ENCODE measurements at regions not wholly inside any gene's neighbourhood (a gene's known extent, or its start where the extent isn't known, plus 50 kb on each side); places are given as distances from the start of the nearest gene placed in this dataset.
"Not testable (repeated sequence)": the region's sequence is repeated elsewhere in the genome, so short reads cannot be mapped to it uniquely, and the experiment has no call there.

DNA sequence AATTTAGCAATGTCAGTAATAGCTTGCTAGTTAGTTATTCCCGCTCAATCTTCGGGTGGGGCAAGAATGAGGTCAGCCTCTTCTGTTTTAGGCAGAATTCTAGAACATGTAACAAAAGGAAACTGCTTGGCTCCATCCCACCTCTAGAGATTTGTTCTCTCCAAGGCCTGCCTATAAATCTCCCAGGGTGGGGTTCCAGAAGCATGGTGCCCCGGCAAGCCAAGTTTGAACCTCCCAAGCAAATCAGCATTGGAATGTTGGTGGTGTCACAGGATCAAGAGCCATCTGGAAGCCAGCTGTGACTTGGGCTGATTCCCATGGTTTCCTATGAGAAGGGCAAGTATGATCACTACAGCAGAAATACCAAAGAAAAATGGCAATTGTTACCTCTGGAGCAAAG lies 79.8 kb upstream of the SMURF2 start:
- not testable (repeated sequence) for DNase-seq; H4K12ac ChIP-seq (ENCODE audit: low read depth, low read length); H3K4me2 ChIP-seq (ENCODE audit: low read length); H3K79me2 ChIP-seq (ENCODE audit: control insufficient read depth, insufficient read depth, low read length, poor library complexity); H2AK5ac ChIP-seq (ENCODE audit: low read length); H3K9ac ChIP-seq (ENCODE audit: low read length); H3K27ac ChIP-seq (ENCODE audit: low read depth, low read length); H3K9me3 ChIP-seq (ENCODE audit: insufficient read depth, low read depth, low read length); H3K79me1 ChIP-seq (ENCODE audit: low read length); H3K4ac ChIP-seq (ENCODE audit: low read depth, low read length); H3K36me3 ChIP-seq (ENCODE audit: control insufficient read depth in 1 of 2, insufficient read depth in 2 of 2, low read length in 2 of 2); H3K23ac ChIP-seq (ENCODE audit: low read length); H3K27me3 ChIP-seq (ENCODE audit: insufficient read depth, low read length); H3K4me3 ChIP-seq (ENCODE audit: low read depth, low read length); H4K91ac ChIP-seq (ENCODE audit: low read depth, low read length); H2BK5ac ChIP-seq (ENCODE audit: low read depth, low read length, poor library complexity); H4K8ac ChIP-seq (ENCODE audit: low read depth, low read length); H3K14ac ChIP-seq (ENCODE audit: low read length); H3K18ac ChIP-seq (ENCODE audit: low read length); H2BK12ac ChIP-seq (ENCODE audit: low read length); H2AFZ ChIP-seq (ENCODE audit: insufficient read depth, low read length, poor library complexity)
- Histone ChIP-seq H2BK120ac (ENCODE audit: insufficient read depth, low read length, poor library complexity) (peak overlapping the region; percentile 28), H3K4me1 (ENCODE audit: control insufficient read depth in 1 of 2, insufficient read depth in 2 of 2, low read length in 2 of 2) (peaks cover 9 to 16% of the 10 kb centered on the region in 2 experiments)
- no CpG with 5 or more reads among the region's 3 CpGs for WGBS (ENCODE audit: extremely low coverage, insufficient coverage, insufficient read length)

DNA sequence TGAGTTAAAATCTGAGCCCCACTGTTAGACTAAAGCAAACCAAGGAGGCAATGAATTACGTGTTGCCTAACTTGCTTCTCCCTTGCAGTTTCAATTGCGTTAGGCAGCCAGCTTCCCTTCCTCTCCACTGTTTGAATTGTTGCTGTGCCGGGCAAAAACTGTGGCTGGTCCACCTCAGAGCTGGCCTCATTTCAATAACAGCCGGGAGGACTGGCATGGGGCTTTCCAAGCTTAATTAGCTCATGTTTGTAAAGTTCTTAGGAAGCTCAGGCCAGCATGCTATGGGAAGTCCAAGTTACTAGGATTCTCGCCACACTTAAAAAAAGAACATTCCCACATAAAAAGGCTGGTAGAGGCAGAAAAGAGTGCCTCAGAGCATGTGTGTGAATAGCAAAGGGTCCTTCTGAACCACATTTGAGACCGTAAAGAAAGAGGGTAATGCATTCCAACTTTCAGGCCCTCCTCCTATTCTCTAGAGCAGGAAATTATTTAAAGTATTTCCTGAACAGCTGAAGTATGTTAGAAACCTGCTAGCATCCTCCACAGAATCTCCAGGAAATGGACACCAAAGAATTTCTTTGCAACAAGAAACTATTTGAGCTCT lies 79.0 kb upstream of the SMURF2 start:
- Histone ChIP-seq H3K9ac (ENCODE audit: low read length) (no peak overlapping the region), H2BK120ac (ENCODE audit: insufficient read depth, low read length, poor library complexity) (no peak overlapping the region)

DNA sequence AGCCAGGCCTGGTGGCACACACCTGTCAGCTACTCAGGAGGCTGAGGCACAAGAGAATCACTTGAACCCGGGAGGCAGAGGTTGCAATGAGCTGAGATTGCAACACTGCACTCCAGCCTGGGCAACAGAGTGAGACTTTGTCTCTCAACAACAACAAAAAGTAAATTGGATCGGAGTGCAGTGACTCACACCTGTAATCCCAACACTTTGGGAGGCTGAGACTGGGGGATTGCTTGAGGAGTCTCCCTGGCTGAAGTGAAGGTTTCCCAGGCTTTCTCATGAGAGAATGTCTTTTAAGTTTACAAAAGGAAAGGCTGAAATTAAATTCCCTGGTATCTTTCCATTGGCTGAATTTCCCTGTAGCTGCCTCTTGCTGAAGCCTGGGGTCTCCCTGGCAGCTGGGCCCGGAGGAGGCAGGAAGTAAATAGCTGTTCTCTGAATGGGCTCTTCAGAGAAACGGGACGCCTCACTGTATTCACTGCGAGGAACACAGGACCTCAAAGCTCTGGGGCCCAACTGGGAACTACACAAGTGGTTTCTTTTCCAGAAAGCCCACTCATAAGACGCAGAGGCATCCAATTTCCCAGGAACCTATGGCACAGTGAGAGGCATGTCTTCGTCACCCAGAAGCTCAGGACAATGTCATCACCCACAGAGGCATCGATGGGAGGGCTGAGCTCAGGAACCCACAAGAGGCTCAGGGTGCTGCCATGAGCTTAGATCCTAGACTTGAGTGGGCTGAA lies 77.4 kb upstream of the SMURF2 start:
- H3K23ac ChIP-seq (ENCODE audit: low read length) = no peak overlapping the region
- H3K27me3 ChIP-seq (ENCODE audit: insufficient read depth, low read length) = no peaks in the 10 kb centered on the region
- H3K9ac ChIP-seq (ENCODE audit: low read length) = no peak overlapping the region
- H3K79me2 ChIP-seq (ENCODE audit: control insufficient read depth, insufficient read depth, low read length, poor library complexity) = no peaks in the 10 kb centered on the region
- no peak overlapping the region for H2AFZ ChIP-seq (ENCODE audit: insufficient read depth, low read length, poor library complexity)
- peaks cover 9 to 16% of the 10 kb centered on the region in 2 experiments for H3K4me1 ChIP-seq (ENCODE audit: control insufficient read depth in 1 of 2, insufficient read depth in 2 of 2, low read length in 2 of 2)
- H3K4ac ChIP-seq (ENCODE audit: low read depth, low read length) = no peak overlapping the region
- H3K27ac ChIP-seq (ENCODE audit: low read depth, low read length) = no peak overlapping the region
- H4K12ac ChIP-seq (ENCODE audit: low read depth, low read length) = no peak overlapping the region
- no peak overlapping the region for H2AK5ac ChIP-seq (ENCODE audit: low read length)
- H2BK12ac ChIP-seq (ENCODE audit: low read length) = no peak overlapping the region
- no CpG with 5 or more reads among the region's 9 CpGs for WGBS (ENCODE audit: extremely low coverage, insufficient coverage, insufficient read length)
- H3K79me1 ChIP-seq (ENCODE audit: low read length) = peaks cover 4% of the 10 kb centered on the region
- no peaks in the 10 kb centered on the region for H3K36me3 ChIP-seq (ENCODE audit: control insufficient read depth in 1 of 2, insufficient read depth in 2 of 2, low read length in 2 of 2)
- H3K9me3 ChIP-seq (ENCODE audit: insufficient read depth, low read depth, low read length) = no peaks in the 10 kb centered on the region
- H4K8ac ChIP-seq (ENCODE audit: low read depth, low read length) = peak overlapping the region; percentile 53
- no peak overlapping the region for H3K4me3 ChIP-seq (ENCODE audit: low read depth, low read length)
- no peak overlapping the region for H3K18ac ChIP-seq (ENCODE audit: low read length)
- no peak overlapping the region for H3K4me2 ChIP-seq (ENCODE audit: low read length)
- peak overlapping the region; percentile 48 for H2BK5ac ChIP-seq (ENCODE audit: low read depth, low read length, poor library complexity)
- no peak for DNase-seq
- peak overlapping the region; percentile 59 for H4K91ac ChIP-seq (ENCODE audit: low read depth, low read length)
- no peak overlapping the region for H2BK120ac ChIP-seq (ENCODE audit: insufficient read depth, low read length, poor library complexity)
- H3K14ac ChIP-seq (ENCODE audit: low read length) = peak overlapping the region; percentile 64

More for the DNA sequence above, 79.0 kb upstream of the SMURF2 start:
- Histone ChIP-seq H3K4ac (ENCODE audit: low read depth, low read length) (no peak overlapping the region), H2AK5ac (ENCODE audit: low read length) (no peak overlapping the region), H3K4me3 (ENCODE audit: low read depth, low read length) (no peak overlapping the region), H4K12ac (ENCODE audit: low read depth, low read length) (no peak overlapping the region), H3K36me3 (ENCODE audit: control insufficient read depth in 1 of 2, insufficient read depth in 2 of 2, low read length in 2 of 2) (no peaks in the 10 kb centered on the region), H3K27me3 (ENCODE audit: insufficient read depth, low read length) (no peaks in the 10 kb centered on the region), H4K91ac (ENCODE audit: low read depth, low read length) (no peak overlapping the region), H2BK5ac (ENCODE audit: low read depth, low read length, poor library complexity) (no peak overlapping the region), H3K79me1 (ENCODE audit: low read length) (peaks cover 4% of the 10 kb centered on the region), H3K27ac (ENCODE audit: low read depth, low read length) (peak overlapping the region; percentile 36), H3K23ac (ENCODE audit: low read length) (no peak overlapping the region), H3K18ac (ENCODE audit: low read length) (no peak overlapping the region), H3K14ac (ENCODE audit: low read length) (no peak overlapping the region), H3K79me2 (ENCODE audit: control insufficient read depth, insufficient read depth, low read length, poor library complexity) (no peaks in the 10 kb centered on the region), H3K4me1 (ENCODE audit: control insufficient read depth in 1 of 2, insufficient read depth in 2 of 2, low read length in 2 of 2) (peaks cover 9 to 16% of the 10 kb centered on the region in 2 experiments), H2BK12ac (ENCODE audit: low read length) (no peak overlapping the region), H2AFZ (ENCODE audit: insufficient read depth, low read length, poor library complexity) (no peak overlapping the region), H3K4me2 (ENCODE audit: low read length) (no peak overlapping the region), H3K9me3 (ENCODE audit: insufficient read depth, low read depth, low read length) (no peaks in the 10 kb centered on the region), H4K8ac (ENCODE audit: low read depth, low read length) (peak overlapping the region; percentile 31)
- peak; percentile 12 to 67 for DNase-seq
- WGBS (ENCODE audit: extremely low coverage, insufficient coverage, insufficient read length) = no CpG with 5 or more reads among the region's 6 CpGs

DNA sequence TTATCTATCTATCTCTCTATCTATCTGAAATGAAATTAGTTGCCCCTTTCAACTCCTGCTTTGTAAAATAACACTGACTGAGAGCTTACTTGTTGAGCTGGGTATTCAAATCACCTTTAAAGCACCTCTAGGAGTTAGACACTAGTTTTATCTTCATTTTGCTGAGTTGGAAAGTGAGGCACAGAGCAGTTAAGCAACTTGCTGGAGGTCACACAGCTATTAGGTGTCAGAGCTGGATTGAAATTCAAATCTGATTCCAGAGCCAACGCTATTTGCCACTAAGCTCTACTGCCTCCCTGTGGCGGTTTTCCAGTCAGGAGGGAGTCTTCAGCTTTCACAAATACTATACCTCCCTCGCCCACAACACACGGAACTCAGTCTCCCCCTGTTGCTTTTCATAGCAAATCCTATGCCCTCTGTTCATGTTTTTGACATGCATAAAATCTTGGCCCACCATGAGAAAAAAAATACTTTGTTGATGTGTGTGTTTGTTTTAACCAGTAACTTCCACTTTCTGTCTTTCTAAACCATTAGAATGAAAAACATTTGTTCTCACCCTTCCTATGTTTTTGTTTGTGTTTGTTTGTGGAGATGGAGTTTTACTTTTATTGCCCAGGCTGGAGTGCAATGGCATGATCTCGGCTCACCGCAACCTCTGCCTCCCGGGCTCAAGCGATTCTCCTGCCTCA lies 74.8 kb upstream of the SMURF2 start:
- Histone ChIP-seq H3K9ac (ENCODE audit: low read length) (no peak overlapping the region), H3K79me2 (ENCODE audit: control insufficient read depth, insufficient read depth, low read length, poor library complexity) (no peaks in the 10 kb centered on the region), H3K27ac (ENCODE audit: low read depth, low read length) (no peak overlapping the region), H3K4me2 (ENCODE audit: low read length) (no peak overlapping the region), H2AK5ac (ENCODE audit: low read length) (no peak overlapping the region), H3K27me3 (ENCODE audit: insufficient read depth, low read length) (no peaks in the 10 kb centered on the region), H4K8ac (ENCODE audit: low read depth, low read length) (no peak overlapping the region), H2BK120ac (ENCODE audit: insufficient read depth, low read length, poor library complexity) (no peak overlapping the region), H3K23ac (ENCODE audit: low read length) (no peak overlapping the region), H4K91ac (ENCODE audit: low read depth, low read length) (no peak overlapping the region), H3K4me1 (ENCODE audit: control insufficient read depth in 1 of 2, insufficient read depth in 2 of 2, low read length in 2 of 2) (peaks cover 16 to 19% of the 10 kb centered on the region in 2 experiments), H3K36me3 (ENCODE audit: control insufficient read depth in 1 of 2, insufficient read depth in 2 of 2, low read length in 2 of 2) (no peaks in the 10 kb centered on the region), H3K14ac (ENCODE audit: low read length) (no peak overlapping the region), H3K79me1 (ENCODE audit: low read length) (peaks cover 6% of the 10 kb centered on the region), H3K4me3 (ENCODE audit: low read depth, low read length) (no peak overlapping the region), H2AFZ (ENCODE audit: insufficient read depth, low read length, poor library complexity) (no peak overlapping the region), H2BK12ac (ENCODE audit: low read length) (no peak overlapping the region), H2BK5ac (ENCODE audit: low read depth, low read length, poor library complexity) (no peak overlapping the region), H3K9me3 (ENCODE audit: insufficient read depth, low read depth, low read length) (no peaks in the 10 kb centered on the region), H4K12ac (ENCODE audit: low read depth, low read length) (no peak overlapping the region), H3K18ac (ENCODE audit: low read length) (no peak overlapping the region), H3K4ac (ENCODE audit: low read depth, low read length) (no peak overlapping the region)
- WGBS (ENCODE audit: extremely low coverage, insufficient coverage, insufficient read length) = no CpG with 5 or more reads among the region's 8 CpGs
- peak; percentile 14 to 54 for DNase-seq

All from trophoblast cell (in vitro differentiated cells and primary cell).